OCI-LY1 (cell line): ENCODE measurements at regions not wholly inside any gene's neighbourhood (a gene's known extent, or its start where the extent isn't known, plus 50 kb on each side); places are given as distances from the start of the nearest gene placed in this dataset.

ENCODE experiments used
- H2AFZ ChIP-seq: fragments of 200-600 bp; sonication (generic), shearing (Covaris generic); 2 replicates; pipeline ENCODE4 v1.6.0; 2014; ENCODE audit warnings: antibody characterized with exemption, mild to moderate bottlenecking, low read length
- H3F3A ChIP-seq: fragments of 200-600 bp; sonication (generic), shearing (Covaris generic); 2 replicates; pipeline ENCODE4 v1.6.0; 2014; ENCODE audit warnings: mild to moderate bottlenecking, antibody characterized with exemption, low read length, moderate library complexity; ENCODE audit not compliant: insufficient read depth
- H3K27ac ChIP-seq: fragments of 200-600 bp; sonication (generic); 2 replicates; pipeline ENCODE4 v1.5.1; 2014; ENCODE audit warnings: low read length, mixed run types, mild to moderate bottlenecking, low read depth; ENCODE audit not compliant: poor library complexity, severe bottlenecking
- H3K27me3 ChIP-seq: fragments of 200-600 bp; sonication (generic); 2 replicates; pipeline ENCODE4 v1.6.0; 2014; ENCODE audit warnings: antibody characterized with exemption, mild to moderate bottlenecking, low read length, moderate library complexity; ENCODE audit not compliant: insufficient read depth
- H3K36me3 ChIP-seq: fragments of 200-600 bp; sonication (generic); 2 replicates; pipeline ENCODE4 v1.6.1; 2014; ENCODE audit warnings: mild to moderate bottlenecking, antibody characterized with exemption, low read length, moderate library complexity, mixed read lengths; ENCODE audit not compliant: insufficient read depth
- H3K4me1 ChIP-seq: fragments of 200-600 bp; sonication (generic); 2 replicates; pipeline ENCODE4 v1.5.1; 2014; ENCODE audit warnings: mild to moderate bottlenecking, low read length, moderate library complexity; ENCODE audit not compliant: insufficient read depth, severe bottlenecking
- H3K4me2 ChIP-seq: fragments of 200-600 bp; sonication (generic), shearing (Covaris generic); 2 replicates; pipeline ENCODE4 v1.6.1; 2014; ENCODE audit warnings: low read length
- H3K4me3 ChIP-seq: fragments of 200-600 bp; sonication (generic); 2 replicates; pipeline ENCODE4 v1.5.1; 2014; ENCODE audit warnings: low read length, low read depth, mild to moderate bottlenecking, mixed read lengths; ENCODE audit not compliant: poor library complexity, severe bottlenecking
- H3K79me2 ChIP-seq: fragments of 200-600 bp; shearing (Covaris generic); 2 replicates; pipeline ENCODE4 v1.6.1; 2016; ENCODE audit warnings: mixed run types, low read length, mixed read lengths; ENCODE audit not compliant: insufficient read depth
- H3K9ac ChIP-seq: fragments of 200-600 bp; sonication (generic), shearing (Covaris generic); 2 replicates; pipeline ENCODE4 v1.6.1; 2014; ENCODE audit warnings: mild to moderate bottlenecking, low read length, mixed read lengths
- H3K9me2 ChIP-seq: fragments of 200-600 bp; sonication (generic), shearing (Covaris generic); 2 replicates; pipeline ENCODE4 v1.6.1; 2014; ENCODE audit warnings: low read depth, mild to moderate bottlenecking, low read length, mixed read lengths
- H3K9me3 ChIP-seq: fragments of 200-600 bp; shearing (Covaris generic); 2 replicates; pipeline ENCODE4 v1.6.1; 2014; ENCODE audit warnings: low read length, mixed read lengths
- H4K20me1 ChIP-seq: fragments of 200-600 bp; sonication (generic), shearing (Covaris generic); 2 replicates; pipeline ENCODE4 v1.6.0; 2016; ENCODE audit warnings: mild to moderate bottlenecking, low read length; ENCODE audit not compliant: insufficient read depth
- CTCF ChIP-seq: fragments of 200-600 bp; sonication (generic), shearing (Covaris generic); IDR thresholded peaks from 2 replicates; pipeline ENCODE4 v1.5.1; 2017; ENCODE audit warnings: mild to moderate bottlenecking, antibody characterized with exemption, low read length, moderate library complexity, mixed read lengths
- EZH2 ChIP-seq: fragments of 200-600 bp; sonication (generic), shearing (Covaris generic); IDR thresholded peaks from 2 replicates; pipeline ENCODE4 v1.8.0; 2017; ENCODE audit warnings: borderline replicate concordance, mixed run types, mild to moderate bottlenecking, antibody characterized with exemption, low read length, moderate library complexity, mixed read lengths

- Histone ChIP-seq H3K79me2 (no peaks in the 10 kb centered on the region), H3K27me3 (no peaks in the 10 kb centered on the region; the same call in 1 of the 2 replicates), H3K36me3 (no peaks in the 10 kb centered on the region), H3K4me2 (no peak overlapping the region), H2AFZ (no peak overlapping the region), H4K20me1 (no peaks in the 10 kb centered on the region), H3K4me1 (no peaks in the 10 kb centered on the region), H3K27ac (no peak overlapping the region), H3K4me3 (no peak overlapping the region), H3K9ac (no peak overlapping the region), H3K9me2 (no peaks in the 10 kb centered on the region), H3F3A (no peaks in the 10 kb centered on the region), H3K9me3 (no peaks in the 10 kb centered on the region)
- TF ChIP-seq EZH2 (no peak), CTCF (no peak)
Observed at GRCh38 chr20:23162887-23163286, 76.8 kb upstream of the CD93 start.

- Histone ChIP-seq H3K9me2 (no peaks in the 10 kb centered on the region), H3K27ac (no peak overlapping the region), H3F3A (no peaks in the 10 kb centered on the region), H3K27me3 (no peaks in the 10 kb centered on the region; the same call in 1 of the 2 replicates), H3K4me1 (no peaks in the 10 kb centered on the region), H3K4me3 (no peak overlapping the region), H3K79me2 (no peaks in the 10 kb centered on the region), H3K36me3 (no peaks in the 10 kb centered on the region), H3K9me3 (no peaks in the 10 kb centered on the region), H3K9ac (no peak overlapping the region), H2AFZ (no peak overlapping the region), H3K4me2 (no peak overlapping the region), H4K20me1 (no peaks in the 10 kb centered on the region)
- TF ChIP-seq CTCF, result no peak
- TF ChIP-seq EZH2, result no peak
Observed at GRCh38 chr20:23161968-23162696, 76.0 kb upstream of the CD93 start.

- Histone ChIP-seq H3K9ac (no peak overlapping the region), H3K9me2 (no peaks in the 10 kb centered on the region), H3K79me2 (no peaks in the 10 kb centered on the region), H3K27ac (no peak overlapping the region), H3K27me3 (no peaks in the 10 kb centered on the region; the same call in 1 of the 2 replicates), H3K4me3 (no peak overlapping the region), H3K4me1 (no peaks in the 10 kb centered on the region), H3F3A (no peaks in the 10 kb centered on the region), H3K4me2 (no peak overlapping the region), H3K36me3 (no peaks in the 10 kb centered on the region), H2AFZ (no peak overlapping the region), H3K9me3 (no peaks in the 10 kb centered on the region), H4K20me1 (no peaks in the 10 kb centered on the region)
- no peak for TF ChIP-seq EZH2
- TF ChIP-seq CTCF, result no peak
Observed at GRCh38 chr20:23161244-23161891, 75.2 kb upstream of the CD93 start.
